ENCODE measurements at regions not wholly inside any gene's neighbourhood (a gene's known extent, or its start where the extent isn't known, plus 50 kb on each side); places are given as distances from the start of the nearest gene placed in this dataset.
A peak's percentile ranks its signal among the peaks of the same experiment; 100 is the strongest.

DNA sequence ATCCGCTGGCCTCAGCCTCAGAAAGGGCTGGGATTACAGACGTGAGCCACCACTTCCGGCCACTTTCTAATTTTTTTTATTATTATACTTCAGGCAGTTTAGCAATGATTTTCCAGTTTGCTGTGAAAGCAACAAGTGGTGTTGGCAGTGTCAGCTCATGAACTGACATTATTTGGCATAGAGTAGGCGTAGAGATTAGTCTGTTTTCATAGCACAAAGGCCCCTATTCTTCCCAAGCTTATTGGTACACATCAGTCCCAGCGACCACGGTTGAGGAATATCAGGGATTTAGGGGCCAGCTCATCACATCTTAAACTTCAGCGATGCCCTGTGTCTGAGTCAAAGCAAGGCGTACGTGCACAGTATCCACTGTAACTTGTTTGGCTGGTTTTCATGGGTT is 53.0 kb upstream of the RASSF6 start (continued):
- TF ChIP-seq ETS1 (IDR thresholded peaks at IDR 0.05): no peak
- no peak for TF ChIP-seq NANOG (IDR thresholded peaks at IDR 0.05; ENCODE audit: borderline replicate concordance)
- TF ChIP-seq STAT1 (IDR thresholded peaks at IDR 0.05; ENCODE audit: unreplicated experiment): no peak
- no peak for TF ChIP-seq REST (IDR thresholded peaks at IDR 0.05; ENCODE audit: unreplicated experiment)

DNA sequence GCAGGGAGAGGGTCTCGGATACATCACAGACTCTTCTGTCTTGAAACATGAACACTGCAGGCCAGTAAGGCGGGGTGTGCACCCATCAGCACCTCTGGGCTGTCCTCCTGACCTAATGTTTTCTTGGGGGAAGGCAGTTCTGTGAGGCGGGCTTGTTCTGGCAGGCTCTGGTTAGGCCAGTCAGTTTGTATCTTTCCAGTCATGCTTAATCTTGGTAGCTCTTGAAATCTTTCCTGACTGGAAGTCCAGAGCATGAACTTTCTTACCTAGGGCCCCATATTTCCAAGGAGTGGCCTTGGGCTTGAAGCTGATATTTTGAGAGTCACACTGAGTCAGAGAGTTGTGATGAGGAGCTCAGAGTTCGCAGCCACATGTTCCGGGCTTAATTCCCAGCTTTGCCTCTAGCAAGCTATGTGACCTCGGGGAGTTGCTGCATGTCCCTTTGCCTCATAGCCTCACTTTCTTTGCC is 54.2 kb upstream of the RASSF6 start:
- Histone ChIP-seq H3F3A (replicated peaks; ENCODE audit: low read depth) (no peaks in the 10 kb centered on the region), H3K36me3 (ENCODE audit: insufficient read depth) (no peaks in the 10 kb centered on the region), H3K4me3 (no peak overlapping the region), H2AFZ (peak overlapping the region; percentile 94), H4K20me1 (replicated peaks; ENCODE audit: insufficient read depth) (no peaks in the 10 kb centered on the region), H3K27ac (ENCODE audit: low read depth) (no peak overlapping the region), H3K9me2 (ENCODE audit: insufficient read depth) (peaks cover 7% of the 10 kb centered on the region; the same call in 1 of the 2 replicates), H3K27me3 (ENCODE audit: insufficient read depth) (no peaks in the 10 kb centered on the region), H3K4me2 (no peak overlapping the region), H3K4me1 (ENCODE audit: insufficient read depth) (no peaks in the 10 kb centered on the region), H3K79me2 (replicated peaks; ENCODE audit: insufficient read depth) (no peaks in the 10 kb centered on the region)
- peaks cover 15% of the 10 kb centered on the region for H3K27me3 Mint-ChIP-seq (ENCODE audit: insufficient read depth, low read depth, poor library complexity)
- no peak overlapping the region for H3K27ac Mint-ChIP-seq
- no peaks in the 10 kb centered on the region for H3K4me1 Mint-ChIP-seq
- H3K9me3 Mint-ChIP-seq: peaks cover 14% of the 10 kb centered on the region
- no peak for DNase-seq (ENCODE audit: low spot score)
- no peak for ATAC-seq
- peaks cover 9% of the 10 kb centered on the region for H3K36me3 Mint-ChIP-seq (ENCODE audit: low read depth)
- no peak overlapping the region for H3K4me3 Mint-ChIP-seq
- TF ChIP-seq EZH2phosphoT487 (IDR thresholded peaks at IDR 0.05; ENCODE audit: unreplicated experiment): no peak
- no peak for TF ChIP-seq CREB1 (CRISPR knock-in tag; IDR thresholded peaks at IDR 0.05; ENCODE audit: low read depth)
- TF ChIP-seq REST (IDR thresholded peaks at IDR 0.05; ENCODE audit: unreplicated experiment): no peak
- no peak for TF ChIP-seq EZH2 (IDR thresholded peaks at IDR 0.05; ENCODE audit: low read depth, unreplicated experiment)
- TF ChIP-seq STAT1 (IDR thresholded peaks at IDR 0.05; ENCODE audit: unreplicated experiment): no peak
- TF ChIP-seq ZNF462 (CRISPR knock-in tag; IDR thresholded peaks at IDR 0.05): no peak
- no peak for TF ChIP-seq NANOG (IDR thresholded peaks at IDR 0.05; ENCODE audit: borderline replicate concordance)

All from GM23338 (cell line).